PFSK-1 (cell line): ENCODE measurements at regions not wholly inside any gene's neighbourhood (a gene's known extent, or its start where the extent isn't known, plus 50 kb on each side); places are given as distances from the start of the nearest gene placed in this dataset.

Experiments used
- FOXP2 ChIP-seq: optimal IDR thresholded peaks from 2 replicates; pipeline ENCODE3; 2011; ENCODE audit warnings: borderline replicate concordance, control low read depth, inconsistent platforms; ENCODE audit not compliant: insufficient read depth; ENCODE audit errors: extremely low read length, extremely low read depth
- POLR2AphosphoS5 ChIP-seq: IDR thresholded peaks from 2 replicates; pipeline ENCODE4 v1.6.1; 2012; ENCODE audit warnings: low read depth, mild to moderate bottlenecking, control low read depth, low read length, moderate library complexity
- REST ChIP-seq, 2 experiments: IDR thresholded peaks; 2 replicates each; pipeline versions ENCODE4 v1.6.1 to v1.8.0; 2011 to 2012; ENCODE audit warnings: low read depth in 2 of 2, low read length in 2 of 2, control low read depth in 1 of 2, inconsistent platforms in 1 of 2, mild to moderate bottlenecking in 1 of 2, moderate library complexity in 1 of 2; ENCODE audit not compliant: insufficient read depth in 1 of 2
- SIN3A ChIP-seq: IDR thresholded peaks from 2 replicates; pipeline ENCODE4 v1.6.1; 2012; ENCODE audit warnings: mild to moderate bottlenecking, low read length, moderate library complexity, borderline replicate concordance; ENCODE audit not compliant: insufficient read depth
- TAF1 ChIP-seq: IDR thresholded peaks from 2 replicates; pipeline ENCODE4 v1.6.1; 2012; ENCODE audit warnings: low read length, control low read depth, borderline replicate concordance; ENCODE audit not compliant: insufficient read depth

GRCh38 chr2:144983107-144983506 is 463.2 kb upstream of the ZEB2 start:
- no peak for TF ChIP-seq POLR2AphosphoS5
- TF ChIP-seq FOXP2, result no peak
- TF ChIP-seq SIN3A, result no peak
- TF ChIP-seq TAF1, result no peak
- TF ChIP-seq REST (IDR thresholded peaks at IDR 0.05; ENCODE audit: insufficient read depth in 1 of 2, low read depth in 2 of 2, low read length in 2 of 2), result no peak

- TF ChIP-seq FOXP2 (no peak), REST (IDR thresholded peaks at IDR 0.05; ENCODE audit: insufficient read depth in 1 of 2, low read depth in 2 of 2, low read length in 2 of 2) (no peak), SIN3A (no peak), TAF1 (no peak), POLR2AphosphoS5 (no peak)
Measured at GRCh38 chr2:144982481-144982880, 462.6 kb upstream of the ZEB2 start.

GRCh38 chr2:144975881-144976280 is 456.0 kb upstream of the ZEB2 start:
- TF ChIP-seq TAF1 (no peak), FOXP2 (no peak), SIN3A (no peak), REST (IDR thresholded peaks at IDR 0.05; ENCODE audit: insufficient read depth in 1 of 2, low read depth in 2 of 2, low read length in 2 of 2) (no peak), POLR2AphosphoS5 (no peak)

GRCh38 chr2:144972676-144973075 is 452.8 kb upstream of the ZEB2 start:
- no peak for TF ChIP-seq TAF1
- no peak for TF ChIP-seq REST (IDR thresholded peaks at IDR 0.05; ENCODE audit: insufficient read depth in 1 of 2, low read depth in 2 of 2, low read length in 2 of 2)
- TF ChIP-seq POLR2AphosphoS5, result no peak
- no peak for TF ChIP-seq FOXP2
- TF ChIP-seq SIN3A, result no peak
